Skeletal muscle satellite cell (primary cell): ENCODE measurements at regions not wholly inside any gene's neighbourhood (a gene's known extent, or its start where the extent isn't known, plus 50 kb on each side); places are given as distances from the start of the nearest gene placed in this dataset.

Experiments used
- H3K27me3 ChIP-seq: 2 replicates; pipeline ENCODE4 v1.7.0; 2013; ENCODE audit warnings: low read length; ENCODE audit not compliant: control insufficient read depth, insufficient read depth
- H3K36me3 ChIP-seq: 2 replicates; pipeline ENCODE4 v1.7.0; 2013; ENCODE audit warnings: mild to moderate bottlenecking, control low read depth, low read length; ENCODE audit not compliant: insufficient read depth
- H3K4me1 ChIP-seq: 2 replicates; pipeline ENCODE4 v1.7.0; 2013; ENCODE audit warnings: low read length; ENCODE audit not compliant: control insufficient read depth, insufficient read depth
- H3K4me2 ChIP-seq: 2 replicates; pipeline ENCODE4 v1.7.0; 2013; ENCODE audit warnings: mild to moderate bottlenecking, low read length
- H3K4me3 ChIP-seq: 2 replicates; pipeline ENCODE4 v1.7.0; 2013; ENCODE audit warnings: low read length
- H3K9ac ChIP-seq: 2 replicates; pipeline ENCODE4 v1.7.0; 2013; ENCODE audit warnings: mild to moderate bottlenecking, low read depth, low read length, moderate library complexity
- H3K9me3 ChIP-seq: replicated peaks from 2 replicates; pipeline ENCODE4 v1.7.0; 2013; ENCODE audit warnings: mild to moderate bottlenecking, control low read depth, low read length

DNA sequence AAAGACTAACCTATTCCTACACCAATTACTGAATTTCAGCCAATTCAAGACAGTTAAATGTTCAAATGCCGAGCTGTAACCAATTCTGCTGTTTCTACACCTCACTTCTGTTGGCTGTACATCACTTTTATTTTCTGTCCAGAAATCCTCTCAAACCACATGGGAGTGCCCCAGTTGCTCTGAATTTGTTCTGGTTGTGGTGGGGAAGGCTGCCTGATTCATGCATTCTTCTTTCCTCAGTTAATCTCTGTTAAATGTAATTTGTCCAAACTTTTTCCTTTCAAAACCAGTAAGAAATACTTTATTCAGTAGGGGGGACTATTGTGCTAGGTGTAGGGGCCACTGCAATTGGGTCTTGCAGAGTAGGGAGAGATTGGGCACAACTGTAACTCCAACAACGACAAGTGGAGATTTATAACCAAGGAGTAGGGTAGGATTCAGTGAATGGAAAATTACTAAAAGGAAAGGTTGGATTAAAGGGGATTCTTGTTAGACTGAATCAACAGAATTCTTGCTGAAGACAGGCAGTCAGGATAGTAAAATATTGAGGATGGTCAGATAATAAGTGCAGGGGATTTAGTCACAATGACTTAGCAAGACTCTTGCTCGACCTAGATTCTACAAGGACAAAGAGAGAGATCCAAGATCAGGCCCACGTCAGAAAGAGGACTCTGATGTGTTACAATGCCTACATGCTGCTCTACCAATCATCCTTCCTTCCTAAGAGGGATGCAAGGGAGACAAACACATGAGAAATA is 593.5 kb upstream of the FAT3 start:
- no peak overlapping the region for H3K4me3 ChIP-seq

DNA sequence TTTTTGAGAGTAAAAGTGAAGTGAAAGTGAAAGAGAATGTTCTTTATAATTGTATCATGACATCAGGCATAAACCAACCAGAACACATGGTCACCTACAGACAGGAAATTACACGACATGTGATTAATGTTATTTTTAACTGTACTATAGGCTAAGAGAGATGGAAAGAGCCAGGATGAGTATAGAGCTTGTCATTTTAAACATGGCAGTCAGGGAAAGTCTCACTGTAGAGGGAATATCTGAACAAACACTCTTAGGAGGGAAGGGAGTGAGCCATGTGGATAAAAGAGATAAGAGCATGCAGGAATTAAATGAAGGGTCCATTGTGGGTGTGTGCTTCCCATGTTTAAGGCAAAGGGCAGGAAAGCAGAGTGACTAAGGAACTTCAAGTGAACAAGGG is 599.1 kb upstream of the FAT3 start:
- Histone ChIP-seq H3K36me3 (no peaks in the 10 kb centered on the region), H3K9ac (no peak overlapping the region), H3K4me2 (no peak overlapping the region), H3K9me3 (no peaks in the 10 kb centered on the region), H3K27me3 (no peaks in the 10 kb centered on the region), H3K4me1 (no peaks in the 10 kb centered on the region), H3K4me3 (no peak overlapping the region)

More for the DNA sequence above, 593.5 kb upstream of the FAT3 start:
- H3K4me1 ChIP-seq: no peaks in the 10 kb centered on the region
- H3K9me3 ChIP-seq: no peaks in the 10 kb centered on the region
- no peak overlapping the region for H3K9ac ChIP-seq
- no peaks in the 10 kb centered on the region for H3K36me3 ChIP-seq
- H3K4me2 ChIP-seq: no peak overlapping the region
- H3K27me3 ChIP-seq: no peaks in the 10 kb centered on the region

DNA sequence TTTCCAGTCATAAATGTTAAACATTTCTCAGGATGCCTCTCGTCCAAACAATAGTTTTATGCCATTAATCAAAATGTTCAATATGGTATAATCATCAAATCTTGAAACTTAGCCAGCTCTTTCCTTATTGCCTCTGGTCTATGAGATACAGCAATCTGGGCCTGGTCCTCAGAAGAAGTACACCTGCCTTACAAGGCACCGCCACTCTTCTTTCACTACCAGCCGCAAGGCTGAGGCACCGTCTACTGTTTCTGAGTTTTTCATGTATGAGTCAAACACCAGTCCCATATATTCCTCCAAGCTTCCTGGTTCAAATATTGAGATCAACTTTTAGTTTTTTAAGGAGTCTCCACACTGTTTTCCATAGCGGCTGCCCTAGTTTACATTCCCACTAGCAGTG is 600.6 kb upstream of the FAT3 start:
- Histone ChIP-seq H3K4me1 (no peaks in the 10 kb centered on the region), H3K36me3 (no peaks in the 10 kb centered on the region), H3K9ac (no peak overlapping the region), H3K4me2 (no peak overlapping the region), H3K27me3 (no peaks in the 10 kb centered on the region), H3K4me3 (no peak overlapping the region), H3K9me3 (no peaks in the 10 kb centered on the region)

DNA sequence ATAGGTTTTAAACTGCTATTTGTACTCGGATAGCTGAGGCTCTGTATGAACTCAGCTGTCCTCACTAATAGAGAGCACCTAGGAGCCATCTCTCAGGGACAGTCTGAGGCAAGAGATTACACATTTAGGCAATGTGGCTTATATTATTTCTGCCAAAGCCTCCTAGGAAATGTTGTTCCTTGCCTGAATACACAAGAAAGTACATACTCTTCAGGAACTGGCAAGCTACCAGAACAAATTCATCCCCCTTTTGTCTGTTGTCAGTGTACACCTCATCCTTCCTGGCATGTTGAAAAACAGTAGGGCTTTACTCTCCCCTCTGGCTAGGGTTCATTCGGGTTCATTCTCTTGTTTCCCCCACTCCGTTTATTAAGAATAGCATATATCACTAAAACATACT is 615.9 kb upstream of the FAT3 start:
- no peaks in the 10 kb centered on the region for H3K4me1 ChIP-seq
- no peaks in the 10 kb centered on the region for H3K36me3 ChIP-seq
- H3K9ac ChIP-seq: no peak overlapping the region

DNA sequence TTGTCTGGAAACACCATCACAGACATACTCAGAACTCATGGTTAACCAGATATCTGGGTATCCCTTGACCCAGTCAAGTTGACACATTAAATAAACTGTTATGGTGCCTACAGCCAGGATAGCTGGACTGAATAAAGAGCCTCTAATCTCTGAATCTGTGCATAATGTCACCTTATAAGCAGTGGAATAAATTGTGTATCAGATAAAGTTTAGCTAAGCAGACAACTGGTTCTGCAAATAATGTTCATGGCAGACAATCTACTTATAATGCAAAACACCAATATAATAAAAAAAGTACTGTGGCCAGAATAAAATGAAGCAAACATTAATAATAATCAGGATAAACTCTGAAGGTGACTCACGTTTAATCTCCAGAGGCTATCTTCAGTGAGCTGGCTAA is 628.5 kb upstream of the FAT3 start:
- H3K9me3 ChIP-seq: no peaks in the 10 kb centered on the region
- H3K9ac ChIP-seq: no peak overlapping the region
- no peaks in the 10 kb centered on the region for H3K36me3 ChIP-seq
- no peak overlapping the region for H3K4me2 ChIP-seq
- no peaks in the 10 kb centered on the region for H3K27me3 ChIP-seq
- no peak overlapping the region for H3K4me3 ChIP-seq
- H3K4me1 ChIP-seq: no peaks in the 10 kb centered on the region

More for the DNA sequence above, 615.9 kb upstream of the FAT3 start:
- no peak overlapping the region for H3K4me2 ChIP-seq
- no peak overlapping the region for H3K4me3 ChIP-seq
- H3K27me3 ChIP-seq: no peaks in the 10 kb centered on the region
- no peaks in the 10 kb centered on the region for H3K9me3 ChIP-seq

DNA sequence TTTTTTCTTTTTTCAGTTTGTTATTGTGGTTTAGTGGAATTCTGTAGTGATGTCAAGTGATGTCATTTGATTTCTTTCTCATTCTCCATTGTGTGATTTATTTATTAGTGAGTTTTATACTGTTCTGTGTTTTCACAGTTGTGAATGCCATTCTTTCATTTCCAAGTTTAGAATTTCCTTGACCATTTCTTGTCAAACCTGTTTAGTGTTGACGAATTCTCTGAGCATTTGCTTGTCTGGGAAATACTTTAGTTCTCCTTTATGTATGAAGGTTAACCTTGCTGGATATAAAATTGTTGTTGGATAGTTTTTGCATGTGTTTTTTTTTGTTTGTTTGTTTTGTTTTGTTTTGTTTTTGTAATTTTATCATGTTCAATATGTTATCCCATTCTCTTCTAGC is 633.6 kb upstream of the FAT3 start:
- H3K4me1 ChIP-seq: no peaks in the 10 kb centered on the region
- H3K9me3 ChIP-seq: no peaks in the 10 kb centered on the region
- no peaks in the 10 kb centered on the region for H3K27me3 ChIP-seq
- no peak overlapping the region for H3K4me3 ChIP-seq
- no peaks in the 10 kb centered on the region for H3K36me3 ChIP-seq
- H3K4me2 ChIP-seq: no peak overlapping the region
- H3K9ac ChIP-seq: no peak overlapping the region

DNA sequence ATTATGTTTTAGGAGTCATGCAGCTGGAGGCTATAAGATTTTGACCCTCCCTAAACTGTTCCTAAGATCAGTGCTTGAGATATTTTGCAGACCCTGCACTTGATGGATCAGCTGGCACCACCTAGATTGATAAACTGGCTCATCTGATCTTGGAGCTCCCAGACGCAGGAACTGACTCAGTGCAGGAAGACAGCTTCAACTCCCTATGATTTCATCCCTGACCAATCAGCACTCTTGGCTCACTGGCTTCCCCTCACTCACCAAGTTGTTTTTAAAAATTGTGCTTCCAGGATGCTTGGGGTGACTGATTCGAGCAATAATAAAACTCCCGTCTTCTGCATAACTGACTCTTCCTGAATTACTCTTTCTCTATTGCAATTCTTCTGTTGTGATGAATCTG is 637.5 kb upstream of the FAT3 start:
- Histone ChIP-seq H3K4me3 (no peak overlapping the region), H3K27me3 (no peaks in the 10 kb centered on the region), H3K9ac (no peak overlapping the region), H3K4me1 (no peaks in the 10 kb centered on the region), H3K36me3 (no peaks in the 10 kb centered on the region), H3K9me3 (no peaks in the 10 kb centered on the region), H3K4me2 (no peak overlapping the region)

DNA sequence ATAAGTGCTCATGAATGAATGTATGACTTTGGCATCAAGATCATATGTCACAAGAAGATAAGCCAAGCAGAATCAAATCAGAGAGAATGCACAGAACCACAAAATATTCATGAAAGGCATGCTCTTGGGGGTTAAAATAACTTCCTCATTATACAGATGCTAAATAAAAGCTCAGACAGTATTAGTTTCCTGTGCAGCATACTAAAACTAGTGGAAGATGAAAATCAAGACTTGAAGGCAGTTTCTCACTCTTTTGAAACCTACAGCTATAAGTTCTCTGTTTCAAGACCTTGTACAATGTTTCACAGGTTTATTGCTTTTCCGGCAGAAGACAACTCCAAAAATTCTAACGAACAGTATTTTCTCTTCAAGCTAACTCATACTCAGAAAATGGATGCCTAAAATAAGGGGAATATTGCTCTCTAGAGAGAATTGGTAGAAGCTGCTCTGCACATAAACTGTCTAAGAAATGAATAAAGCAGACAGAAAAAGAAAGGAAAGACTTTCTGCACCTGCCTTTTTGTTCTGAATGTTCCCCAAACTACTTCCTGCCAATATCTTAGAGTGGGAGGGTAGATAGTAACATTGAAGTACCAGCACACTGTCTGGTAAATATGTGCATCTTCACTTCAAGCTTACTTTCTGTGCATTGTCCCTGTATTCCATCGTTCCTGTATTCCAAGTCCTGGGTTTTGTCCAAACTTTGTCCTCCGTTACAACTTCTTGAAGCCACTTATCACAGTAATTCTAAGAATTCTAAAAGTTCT is 639.4 kb upstream of the FAT3 start:
- Histone ChIP-seq H3K27me3 (no peaks in the 10 kb centered on the region), H3K9me3 (no peaks in the 10 kb centered on the region), H3K4me1 (no peaks in the 10 kb centered on the region), H3K4me3 (no peak overlapping the region), H3K36me3 (no peaks in the 10 kb centered on the region), H3K4me2 (no peak overlapping the region), H3K9ac (no peak overlapping the region)

DNA sequence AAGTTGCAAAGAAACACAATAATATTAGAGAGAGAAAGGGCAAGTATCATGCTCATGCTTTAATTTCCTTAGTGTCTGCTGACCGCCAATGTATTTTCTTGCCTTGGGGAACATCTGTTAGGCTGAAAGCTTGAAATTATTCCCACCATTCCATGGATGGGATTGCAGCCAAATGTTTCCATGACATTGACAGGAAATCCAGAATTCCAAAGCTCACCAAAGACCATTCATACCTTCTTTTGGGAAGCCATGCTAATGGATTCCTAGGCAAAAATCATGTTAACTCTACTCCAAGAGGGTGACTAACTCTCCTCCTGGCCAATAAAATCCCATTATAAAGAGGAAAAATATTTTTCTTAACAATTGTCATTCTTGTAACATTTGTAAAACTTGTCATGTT is 661.4 kb upstream of the FAT3 start:
- H3K4me1 ChIP-seq: no peaks in the 10 kb centered on the region
- no peak overlapping the region for H3K4me2 ChIP-seq
- no peak overlapping the region for H3K9ac ChIP-seq
- no peaks in the 10 kb centered on the region for H3K9me3 ChIP-seq
- no peak overlapping the region for H3K4me3 ChIP-seq
- no peaks in the 10 kb centered on the region for H3K27me3 ChIP-seq
- H3K36me3 ChIP-seq: no peaks in the 10 kb centered on the region

DNA sequence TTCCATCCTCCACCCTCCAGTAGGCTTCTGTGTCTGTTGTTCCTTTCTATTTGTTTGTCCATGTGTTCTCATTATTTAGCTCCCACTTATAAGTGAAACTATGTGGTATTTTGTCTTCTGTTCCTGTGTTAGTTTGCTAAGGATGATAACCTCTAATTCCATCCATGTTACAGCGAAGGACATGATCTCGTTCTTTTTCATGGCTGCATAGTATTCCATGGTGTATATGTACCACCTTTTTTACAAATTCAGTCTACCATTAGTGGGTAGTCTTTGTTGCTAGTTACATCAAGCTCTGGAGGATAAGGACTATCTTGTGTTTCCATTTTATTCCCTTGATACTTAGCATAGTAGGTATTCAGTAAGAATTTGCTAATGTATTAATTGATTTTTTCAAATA is 664.2 kb upstream of the FAT3 start:
- Histone ChIP-seq H3K27me3 (no peaks in the 10 kb centered on the region), H3K4me2 (no peak overlapping the region), H3K4me3 (no peak overlapping the region), H3K9ac (no peak overlapping the region), H3K4me1 (no peaks in the 10 kb centered on the region), H3K36me3 (no peaks in the 10 kb centered on the region), H3K9me3 (no peaks in the 10 kb centered on the region)

DNA sequence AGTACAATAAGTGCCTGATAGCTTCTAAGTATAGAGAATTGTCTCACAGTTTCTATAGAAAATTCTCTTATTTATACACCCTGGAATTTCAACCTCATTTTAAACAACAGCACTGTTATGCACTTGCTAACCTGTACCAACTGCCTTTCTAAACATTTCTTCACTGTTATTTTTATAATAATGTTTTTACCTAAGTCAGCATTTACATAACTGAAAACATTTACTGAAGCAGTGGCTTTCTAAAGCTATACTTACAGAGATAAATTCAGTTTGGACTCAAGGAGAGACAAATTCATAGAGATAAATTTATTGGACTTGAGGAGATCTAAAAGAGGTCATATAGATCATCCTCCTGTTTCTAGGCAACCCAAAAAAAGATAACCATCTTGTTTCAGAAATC is 686.6 kb upstream of the FAT3 start:
- Histone ChIP-seq H3K27me3 (no peaks in the 10 kb centered on the region), H3K9ac (no peak overlapping the region), H3K4me3 (no peak overlapping the region), H3K9me3 (no peaks in the 10 kb centered on the region), H3K4me2 (no peak overlapping the region), H3K36me3 (no peaks in the 10 kb centered on the region), H3K4me1 (no peaks in the 10 kb centered on the region)

DNA sequence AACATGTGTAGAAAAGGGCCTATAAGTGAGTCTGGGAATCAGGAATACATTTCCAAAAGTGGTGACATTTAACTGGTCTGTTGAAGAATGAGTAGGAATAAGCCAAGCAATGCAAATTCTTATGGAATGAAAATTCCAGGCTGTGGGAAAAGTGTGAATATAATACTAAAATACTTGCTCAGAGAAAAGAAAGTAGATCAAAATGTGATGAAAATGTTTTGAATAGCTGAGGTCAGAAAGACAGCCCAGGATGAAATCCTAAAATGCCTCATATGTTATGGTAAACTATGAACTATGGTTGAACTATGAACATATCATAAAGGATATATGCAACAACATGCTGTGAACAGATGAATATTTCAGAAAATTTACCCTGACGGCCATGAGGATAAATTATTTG is 688.3 kb upstream of the FAT3 start:
- H3K36me3 ChIP-seq: no peaks in the 10 kb centered on the region
- H3K4me1 ChIP-seq: no peaks in the 10 kb centered on the region
- no peak overlapping the region for H3K4me3 ChIP-seq
- H3K9me3 ChIP-seq: no peaks in the 10 kb centered on the region
- no peak overlapping the region for H3K9ac ChIP-seq
- no peak overlapping the region for H3K4me2 ChIP-seq
- H3K27me3 ChIP-seq: no peaks in the 10 kb centered on the region
